ENCODE measurements at regions not wholly inside any gene's neighbourhood (a gene's known extent, or its start where the extent isn't known, plus 50 kb on each side); places are given as distances from the start of the nearest gene placed in this dataset.

GRCh38 chr16:16798504-16798903 lies 419.6 kb downstream of the NPIPA7 start:
- Histone ChIP-seq H3K36me3 (no peaks in the 10 kb centered on the region), H3K9me3 (no peaks in the 10 kb centered on the region), H3K4me3 (no peak overlapping the region), H3K27ac (no peak overlapping the region), H3K27me3 (replicated peaks in 1 of 7) (peaks cover 0 to 11% (median 0%) of the 10 kb centered on the region in 7 donors), H3K4me1 (no peaks in the 10 kb centered on the region)
- TF ChIP-seq POLR2AphosphoS5 (IDR thresholded peaks at IDR 0.05) = no peak
- TF ChIP-seq POLR2A (IDR thresholded peaks at IDR 0.05) = no peak
- no peak for TF ChIP-seq CTCF (IDR thresholded peaks at IDR 0.05 in 8 of 11, conservative IDR thresholded peaks at IDR 0.05 in 3 of 11)
- DNase-seq = no peak
- intact Hi-C loops (cut with DNase I; ENCODE audit: low total_unique reads) = no loop called here

GRCh38 chr16:16805809-16806208 lies 426.9 kb downstream of the NPIPA7 start:
- 90 to 93% (median 92%) methylated on average over 4 of the region's 4 CpGs for WGBS, 5 donors
- TF ChIP-seq POLR2A (IDR thresholded peaks at IDR 0.05) (no peak), CTCF (IDR thresholded peaks at IDR 0.05 in 8 of 11, conservative IDR thresholded peaks at IDR 0.05 in 3 of 11) (no peak), POLR2AphosphoS5 (IDR thresholded peaks at IDR 0.05) (no peak)
- intact Hi-C loops (cut with DNase I; ENCODE audit: low total_unique reads) = no loop called here
- Histone ChIP-seq H3K27me3 (replicated peaks in 1 of 7) (peaks cover 0 to 16% (median 0%) of the 10 kb centered on the region in 7 donors), H3K36me3 (no peaks in the 10 kb centered on the region), H3K27ac (no peak overlapping the region), H3K4me1 (no peaks in the 10 kb centered on the region), H3K9me3 (peaks cover 0 to 9% (median 0%) of the 10 kb centered on the region in 8 donors), H3K4me3 (no peak overlapping the region)
- no peak for DNase-seq

GRCh38 chr16:16815641-16816040 lies 436.7 kb downstream of the NPIPA7 start:
- intact Hi-C loops (cut with DNase I; ENCODE audit: low total_unique reads) = no loop called here
- TF ChIP-seq POLR2A (IDR thresholded peaks at IDR 0.05) (no peak), CTCF (IDR thresholded peaks at IDR 0.05 in 8 of 11, conservative IDR thresholded peaks at IDR 0.05 in 3 of 11) (no peak), POLR2AphosphoS5 (IDR thresholded peaks at IDR 0.05) (no peak)
- DNase-seq = no peak
- no peaks in the 10 kb centered on the region for H3K4me1 ChIP-seq
- peaks cover 0 to 19% (median 0%) of the 10 kb centered on the region in 7 donors for H3K27me3 ChIP-seq (replicated peaks in 1 of 7)
- H3K36me3 ChIP-seq = no peaks in the 10 kb centered on the region
- 73 to 93% (median 80%) methylated on average over 2 of the region's 2 CpGs for WGBS, 5 donors
- no peak overlapping the region for H3K4me3 ChIP-seq
- H3K27ac ChIP-seq = no peak overlapping the region
- H3K9me3 ChIP-seq = peaks cover 0 to 13% (median 10%) of the 10 kb centered on the region in 8 donors

- H3K4me3 ChIP-seq = no peak overlapping the region
- no peak overlapping the region for H3K27ac ChIP-seq
- TF ChIP-seq CTCF (IDR thresholded peaks at IDR 0.05 in 8 of 11, conservative IDR thresholded peaks at IDR 0.05 in 3 of 11) (no peak), POLR2AphosphoS5 (IDR thresholded peaks at IDR 0.05) (no peak), POLR2A (IDR thresholded peaks at IDR 0.05) (no peak)
- no peaks in the 10 kb centered on the region for H3K36me3 ChIP-seq
- H3K4me1 ChIP-seq = no peaks in the 10 kb centered on the region
- no peak for DNase-seq
- peaks cover 0 to 29% (median 26%) of the 10 kb centered on the region in 8 donors for H3K9me3 ChIP-seq
- peaks cover 0 to 8% (median 0%) of the 10 kb centered on the region in 7 donors for H3K27me3 ChIP-seq (replicated peaks in 1 of 7)
- 38 to 69% (median 61%) methylated on average over 2 of the region's 2 CpGs for WGBS, 5 donors
- intact Hi-C loops (cut with DNase I; ENCODE audit: low total_unique reads) = no loop called here
Measured at GRCh38 chr16:16817196-16817595, 438.3 kb downstream of the NPIPA7 start.
